Spinal cord (tissue), 10 donors: ENCODE measurements at regions not wholly inside any gene's neighbourhood (a gene's known extent, or its start where the extent isn't known, plus 50 kb on each side); places are given as distances from the start of the nearest gene placed in this dataset. TPM values are rescaled to one million over a fixed set of nuclear protein-coding genes. Genes with fewer than 3 reads are reported as not detected.
A peak's percentile ranks its signal among the peaks of the same experiment; 100 is the strongest.

ENCODE experiments used
- DNase-seq, 6 donors: peaks; one replicate each; pipeline versions ENCODE4 v3.0.0 to v3.0.0-alpha.2; 2013 to 2015; ENCODE audit warnings: low spot score in 6 of 6, low read depth in 4 of 6
- H3K27ac ChIP-seq: one replicate; pipeline ENCODE4 v1.5.1; 2013; ENCODE audit warnings: low read depth, low read length, control low read depth
- H3K27me3 ChIP-seq: one replicate; pipeline ENCODE4 v1.6.1; 2013; ENCODE audit warnings: low read length; ENCODE audit not compliant: control insufficient read depth, insufficient read depth
- H3K36me3 ChIP-seq: one replicate; pipeline ENCODE4 v1.6.1; 2013; ENCODE audit warnings: low read length; ENCODE audit not compliant: control insufficient read depth, insufficient read depth
- H3K4me1 ChIP-seq: one replicate; pipeline ENCODE4 v1.6.1; 2013; ENCODE audit warnings: low read length; ENCODE audit not compliant: control insufficient read depth, insufficient read depth
- H3K4me3 ChIP-seq: one replicate; pipeline ENCODE4 v1.5.1; 2013; ENCODE audit warnings: low read depth, low read length, control low read depth
- H3K9me3 ChIP-seq: one replicate; pipeline ENCODE4 v1.6.1; 2013; ENCODE audit warnings: low read length; ENCODE audit not compliant: control insufficient read depth, insufficient read depth
- WGBS: methylation state at CpG from one replicate; pipeline ENCODE4 v1.1.5; 2013; ENCODE audit warnings: missing lambda C conversion rate; ENCODE audit not compliant: insufficient coverage; 5-methylcytosine and 5-hydroxymethylcytosine counted together
- small RNA-seq: library from RNA; depleted of rRNA; stranded (forward); fragments of <200 nt; gene quantifications from one replicate; pipeline ENCODE3, GENCODE V24; 2014; ENCODE audit warnings: low replicate concordance
- donor health status: healthy.

DNA sequence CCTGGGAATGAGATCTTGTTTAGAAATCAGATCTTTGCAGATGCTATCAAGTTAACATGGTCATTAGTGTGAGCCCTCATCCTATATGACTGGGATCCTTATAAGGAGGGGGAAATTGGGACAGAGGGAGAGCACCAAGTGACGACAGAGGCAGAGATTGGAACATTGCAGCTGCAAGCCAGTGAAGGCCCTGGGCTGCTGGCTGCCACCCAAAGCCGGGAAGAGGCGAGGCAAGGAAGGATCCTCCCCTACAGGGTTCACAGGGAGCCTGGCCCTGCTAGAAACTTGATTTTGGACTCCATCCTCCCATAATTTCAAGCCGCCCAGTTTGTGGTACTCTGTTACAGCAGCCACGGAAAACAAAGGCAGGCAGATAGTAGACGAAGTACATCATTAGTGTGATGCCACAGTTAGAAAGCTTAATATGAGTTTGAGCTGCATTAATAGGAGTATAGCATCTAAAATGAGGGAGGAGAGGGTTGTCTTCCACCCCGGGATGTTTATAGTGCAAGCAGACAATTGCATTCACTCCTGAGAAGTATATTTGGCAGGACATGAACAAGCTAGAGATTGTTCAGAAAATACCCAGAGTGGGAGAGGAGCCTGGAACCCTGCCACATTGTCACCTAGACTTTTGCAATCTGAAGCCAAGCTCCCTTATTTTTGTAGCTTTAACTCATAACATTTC is 56.8 kb upstream of the CLMP start:
- no peaks in the 10 kb centered on the region for H3K27me3 ChIP-seq
- no peaks in the 10 kb centered on the region for H3K36me3 ChIP-seq
- peak in 1 of 6 donors; percentile 77 for DNase-seq
- H3K27ac ChIP-seq = no peak overlapping the region
- WGBS = 31% methylated on average over 6 of the region's 7 CpGs
- peaks cover 17% of the 10 kb centered on the region for H3K4me1 ChIP-seq
- no peaks in the 10 kb centered on the region for H3K9me3 ChIP-seq
- H3K4me3 ChIP-seq = no peak overlapping the region

DNA sequence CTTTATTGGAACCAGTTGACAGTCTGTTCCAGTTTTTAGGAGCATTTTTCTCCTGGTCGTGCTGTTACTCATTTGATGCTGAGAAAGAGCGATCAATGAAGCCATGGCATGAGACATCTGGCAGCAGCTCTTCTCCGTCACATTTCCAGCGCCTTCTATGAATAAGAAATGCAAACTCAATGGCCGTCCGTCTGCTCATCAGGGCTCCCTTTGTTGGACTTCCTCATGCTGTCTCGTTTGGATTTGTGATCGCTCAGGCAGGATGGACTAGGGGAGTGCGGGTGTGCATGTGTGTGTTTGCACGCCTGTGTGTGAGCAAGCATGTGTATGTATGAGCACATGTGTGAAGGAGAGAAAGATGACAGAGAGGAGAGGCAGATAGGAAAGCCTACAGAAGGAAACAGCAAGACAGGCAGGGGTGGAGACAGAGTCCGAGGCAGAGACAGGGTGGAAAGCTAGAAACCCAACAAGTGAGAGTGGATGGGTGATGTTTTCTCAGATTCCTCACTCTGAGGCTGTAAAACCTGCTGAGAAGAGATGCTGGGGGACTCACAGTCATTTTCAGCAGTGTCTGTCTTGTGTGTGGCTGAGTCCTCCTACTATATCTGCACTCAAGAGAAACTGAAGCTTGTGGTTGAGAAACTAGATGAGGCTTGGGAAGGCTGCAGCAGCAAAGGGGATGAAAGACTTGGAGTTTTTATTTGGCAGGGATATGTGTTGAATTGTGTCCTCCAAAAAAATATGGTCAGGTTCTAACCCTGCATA is 56.0 kb upstream of the CLMP start:
- H3K27me3 ChIP-seq = no peaks in the 10 kb centered on the region
- H3K4me3 ChIP-seq = no peak overlapping the region
- no peaks in the 10 kb centered on the region for H3K36me3 ChIP-seq
- no peaks in the 10 kb centered on the region for H3K9me3 ChIP-seq
- peaks cover 11% of the 10 kb centered on the region for H3K4me1 ChIP-seq
- peak overlapping the region; percentile 45 for H3K27ac ChIP-seq
- WGBS = 55% methylated on average over 7 of the region's 11 CpGs
- peak in 2 of 6 donors; percentile 64 to 69 for DNase-seq

DNA sequence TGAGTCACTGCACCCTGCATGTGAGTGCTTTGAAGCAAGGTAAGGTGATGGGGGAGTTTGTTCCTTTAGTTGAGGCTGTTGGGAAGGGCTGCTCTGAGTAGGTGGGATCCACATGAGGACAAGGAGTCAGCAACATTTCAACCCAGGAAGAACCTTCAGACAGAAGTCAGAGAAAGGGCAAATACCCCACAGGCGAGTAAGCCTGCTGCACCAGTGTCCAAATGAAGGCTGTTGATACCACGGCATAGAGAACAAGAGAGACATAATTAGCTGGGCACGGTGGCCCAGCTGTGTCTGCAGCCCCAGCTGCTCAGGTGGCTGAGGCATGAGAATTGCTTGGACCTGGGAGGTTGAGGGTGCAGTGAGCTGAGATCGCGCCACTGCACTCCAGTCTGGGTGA is 54.3 kb upstream of the CLMP start:
- H3K36me3 ChIP-seq = no peaks in the 10 kb centered on the region
- no peaks in the 10 kb centered on the region for H3K27me3 ChIP-seq
- 75% methylated on average over 5 of the region's 5 CpGs for WGBS
- no peak overlapping the region for H3K27ac ChIP-seq
- H3K4me1 ChIP-seq = peaks cover 8% of the 10 kb centered on the region
- no peak for DNase-seq
- H3K4me3 ChIP-seq = no peak overlapping the region
- H3K9me3 ChIP-seq = no peaks in the 10 kb centered on the region

DNA sequence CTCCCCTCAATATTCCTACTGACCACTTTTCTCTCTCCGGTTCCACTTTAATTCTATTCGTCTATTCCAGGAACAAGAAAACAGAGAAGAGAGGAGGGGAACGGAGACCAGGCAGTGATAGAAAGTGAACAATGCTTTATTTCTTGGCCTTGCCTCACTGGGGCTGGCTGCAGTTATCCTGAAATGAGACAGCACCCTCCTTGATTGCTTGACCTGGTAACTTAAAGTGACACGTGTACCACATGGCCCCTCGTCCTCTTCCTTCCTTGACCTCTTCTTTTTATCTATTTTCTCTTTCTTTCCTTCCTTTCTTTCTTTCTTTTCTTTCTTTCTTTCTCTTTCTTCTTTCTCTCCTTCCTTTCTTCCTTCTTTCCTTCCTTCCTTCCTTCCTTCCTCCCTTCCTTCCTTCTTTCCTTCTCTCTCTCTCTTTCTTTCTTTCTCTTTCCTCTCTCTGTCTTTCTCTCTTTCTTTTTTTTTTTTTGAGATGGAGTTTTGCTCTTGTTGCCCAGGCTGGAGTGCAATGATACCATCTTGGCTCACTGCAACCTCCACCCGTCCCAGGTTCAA is 52.8 kb upstream of the CLMP start:
- Histone ChIP-seq H3K4me3 (no peak overlapping the region), H3K27me3 (no peaks in the 10 kb centered on the region), H3K4me1 (peaks cover 8% of the 10 kb centered on the region), H3K36me3 (no peaks in the 10 kb centered on the region), H3K27ac (no peak overlapping the region), H3K9me3 (no peaks in the 10 kb centered on the region)
- WGBS = 61% methylated on average over 3 of the region's 6 CpGs
- DNase-seq = peak in 1 of 6 donors; percentile 18

DNA sequence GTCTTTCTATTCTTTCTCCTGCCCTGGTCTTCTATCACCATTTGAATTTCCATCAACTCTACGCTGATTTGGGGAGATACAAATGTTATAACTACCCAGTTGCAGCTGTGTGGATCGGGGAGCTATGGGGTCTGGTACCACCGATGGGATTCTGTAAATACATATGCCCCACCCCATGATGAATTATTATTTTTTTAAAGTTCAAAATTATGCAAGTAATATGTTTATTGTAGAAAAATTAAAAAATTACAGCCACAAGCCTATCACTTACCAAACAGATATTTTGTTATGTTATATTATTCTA is 52.4 kb upstream of the CLMP start:
- H3K27me3 ChIP-seq = no peaks in the 10 kb centered on the region
- H3K36me3 ChIP-seq = no peaks in the 10 kb centered on the region
- peaks cover 8% of the 10 kb centered on the region for H3K4me1 ChIP-seq
- H3K4me3 ChIP-seq = no peak overlapping the region
- H3K9me3 ChIP-seq = no peaks in the 10 kb centered on the region
- no peak for DNase-seq
- no CpG with 5 or more reads among the region's 3 CpGs for WGBS
- no peak overlapping the region for H3K27ac ChIP-seq

DNA sequence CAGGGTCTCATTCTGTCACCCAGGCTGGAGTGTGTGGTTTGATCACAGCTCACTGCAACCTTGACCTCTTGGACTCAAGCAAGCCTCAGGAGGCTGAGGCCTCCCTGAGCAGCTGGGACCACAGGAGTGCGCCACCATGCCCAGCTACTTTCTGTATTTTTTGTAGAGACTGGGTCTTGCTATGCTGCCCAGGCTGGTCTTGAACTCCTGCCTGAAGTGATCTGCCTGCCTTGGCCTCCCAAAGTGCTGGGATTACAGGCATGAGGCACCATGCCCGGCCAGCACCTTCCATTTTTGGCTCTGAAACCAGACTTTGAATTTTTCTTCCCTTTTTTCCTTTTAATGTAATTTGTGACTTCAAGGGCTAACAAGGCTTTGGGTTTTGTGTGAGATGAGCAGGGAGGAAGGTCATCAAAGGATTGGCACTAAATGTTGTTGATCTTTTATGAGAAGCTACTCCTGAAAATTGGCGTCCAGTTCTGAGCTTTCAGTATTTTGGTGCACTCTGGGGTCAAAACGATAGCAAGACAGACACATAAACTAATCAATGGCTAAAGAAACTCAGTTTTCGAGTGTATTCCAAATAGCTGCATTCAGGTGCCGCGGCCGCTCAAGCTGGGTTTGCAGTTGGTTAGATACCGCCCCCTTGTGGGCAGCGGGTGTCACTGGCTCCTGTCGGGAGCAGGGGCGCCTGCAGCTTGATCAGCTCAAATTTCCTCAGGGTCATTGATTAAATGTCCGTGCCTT is 51.9 kb upstream of the CLMP start:
- Histone ChIP-seq H3K4me3 (no peak overlapping the region), H3K27me3 (no peaks in the 10 kb centered on the region), H3K9me3 (no peaks in the 10 kb centered on the region), H3K36me3 (no peaks in the 10 kb centered on the region), H3K4me1 (peaks cover 8% of the 10 kb centered on the region), H3K27ac (no peak overlapping the region)
- WGBS = 14% methylated on average over 11 of the region's 13 CpGs
- DNase-seq = peak in 5 of 6 donors; percentile 70 to 96 (median 80)

DNA sequence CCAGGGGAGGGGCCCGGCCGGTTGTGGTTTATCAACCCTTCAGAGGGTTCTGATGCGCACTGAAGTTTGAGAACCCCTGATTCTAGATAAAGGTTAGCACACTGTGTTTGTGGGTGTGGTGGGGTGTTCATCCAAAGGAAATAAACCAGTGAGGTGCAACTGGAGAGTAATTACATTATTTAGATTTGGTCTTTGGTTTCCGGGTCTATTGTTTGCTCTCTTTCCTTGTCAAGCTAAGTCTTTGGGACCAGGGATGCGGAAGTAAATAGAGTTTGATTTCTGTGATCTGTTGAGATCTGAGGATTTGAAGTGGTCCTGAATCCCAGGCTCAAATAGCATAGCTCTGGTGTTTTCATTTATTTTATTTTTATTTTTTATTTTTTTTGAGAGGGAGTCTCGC is 50.5 kb upstream of the CLMP start:
- WGBS = 66% methylated on average over 4 of the region's 6 CpGs
- no peak for DNase-seq
- Histone ChIP-seq H3K9me3 (no peaks in the 10 kb centered on the region), H3K4me3 (no peak overlapping the region), H3K4me1 (peaks cover 5% of the 10 kb centered on the region), H3K27me3 (no peaks in the 10 kb centered on the region), H3K36me3 (no peaks in the 10 kb centered on the region), H3K27ac (no peak overlapping the region)

Small RNA genes lying in the stretch of these regions (small RNA-seq; reads per million reads assigned to genes)
- gene RF00096 = not detected
